Cardiac muscle cell (in vitro differentiated cells and primary cell): ENCODE measurements at regions not wholly inside any gene's neighbourhood (a gene's known extent, or its start where the extent isn't known, plus 50 kb on each side); places are given as distances from the start of the nearest gene placed in this dataset.
A peak's percentile ranks its signal among the peaks of the same experiment; 100 is the strongest.
"Not testable (repeated sequence)": the region's sequence is repeated elsewhere in the genome, so short reads cannot be mapped to it uniquely, and the experiment has no call there.

Experiments
- DNase-seq, 2 donors: peaks; one replicate each; pipeline versions ENCODE4 v3.0.0 to v3.0.0-alpha.2; 2010 to 2017; ENCODE audit warnings: low read depth in 1 of 2, low spot score in 1 of 2
- H3K27ac ChIP-seq: fragments of 200-600 bp; sonication (generic); 2 replicates; pipeline ENCODE4 v1.5.1; 2016
- H3K27me3 ChIP-seq: fragments of 200-600 bp; sonication (generic); 2 replicates; pipeline ENCODE4 v1.6.0; 2016; ENCODE audit warnings: control low read depth
- H3K36me3 ChIP-seq: fragments of 200-600 bp; sonication (generic); 2 replicates; pipeline ENCODE4 v1.5.1; 2016; ENCODE audit warnings: control low read depth
- H3K4me1 ChIP-seq: fragments of 200-600 bp; sonication (generic); 2 replicates; pipeline ENCODE4 v1.8.1; 2017; ENCODE audit warnings: low read depth, mild to moderate bottlenecking, mixed run types
- H3K4me3 ChIP-seq: fragments of 200-600 bp; sonication (generic); 2 replicates; pipeline ENCODE4 v1.5.1; 2016; ENCODE audit warnings: mild to moderate bottlenecking
- H3K9me3 ChIP-seq: fragments of 200-600 bp; sonication (generic); 2 replicates; pipeline ENCODE4 v1.5.1; 2017; ENCODE audit warnings: low read depth, mild to moderate bottlenecking, control low read depth
- TF ChIP-seq, protein P1 (sequence below): IDR thresholded peaks from 2 replicates; pipeline ENCODE4 v1.5.1; 2012; ENCODE audit warnings: low read depth, mild to moderate bottlenecking, low read length

DNA sequence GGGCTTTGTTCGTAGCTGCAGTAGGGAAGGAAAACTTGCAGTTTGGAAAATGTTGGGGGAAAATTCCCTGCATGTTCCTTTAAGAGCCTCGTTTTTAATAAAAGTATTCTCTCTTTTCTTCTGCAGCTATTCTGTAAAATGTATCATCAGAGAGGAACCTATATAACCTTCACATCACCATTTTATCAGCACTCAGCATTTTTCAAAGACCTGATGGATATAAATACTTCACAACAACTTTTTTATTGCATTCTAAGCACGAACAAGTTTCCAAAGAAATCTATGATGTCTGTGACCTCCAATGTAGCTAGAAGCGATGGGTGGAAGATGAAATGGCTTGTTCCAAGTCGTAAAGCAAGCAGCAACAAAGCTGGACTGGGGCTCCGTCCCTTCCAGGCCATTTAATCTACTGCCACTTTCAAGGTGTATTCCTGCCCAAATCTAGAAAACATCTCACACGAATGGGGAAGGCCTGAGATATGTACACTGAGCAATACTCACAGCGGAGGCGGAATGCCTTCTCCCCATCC is 84.0 kb downstream of the NSUN2 start:
- H3K4me1 ChIP-seq, result peaks cover 8% of the 10 kb centered on the region
- no peak overlapping the region for H3K27ac ChIP-seq
- no peak for DNase-seq
- no peaks in the 10 kb centered on the region for H3K36me3 ChIP-seq
- no peaks in the 10 kb centered on the region for H3K9me3 ChIP-seq
- H3K4me3 ChIP-seq, result no peak overlapping the region
- TF ChIP-seq, protein P1, sequence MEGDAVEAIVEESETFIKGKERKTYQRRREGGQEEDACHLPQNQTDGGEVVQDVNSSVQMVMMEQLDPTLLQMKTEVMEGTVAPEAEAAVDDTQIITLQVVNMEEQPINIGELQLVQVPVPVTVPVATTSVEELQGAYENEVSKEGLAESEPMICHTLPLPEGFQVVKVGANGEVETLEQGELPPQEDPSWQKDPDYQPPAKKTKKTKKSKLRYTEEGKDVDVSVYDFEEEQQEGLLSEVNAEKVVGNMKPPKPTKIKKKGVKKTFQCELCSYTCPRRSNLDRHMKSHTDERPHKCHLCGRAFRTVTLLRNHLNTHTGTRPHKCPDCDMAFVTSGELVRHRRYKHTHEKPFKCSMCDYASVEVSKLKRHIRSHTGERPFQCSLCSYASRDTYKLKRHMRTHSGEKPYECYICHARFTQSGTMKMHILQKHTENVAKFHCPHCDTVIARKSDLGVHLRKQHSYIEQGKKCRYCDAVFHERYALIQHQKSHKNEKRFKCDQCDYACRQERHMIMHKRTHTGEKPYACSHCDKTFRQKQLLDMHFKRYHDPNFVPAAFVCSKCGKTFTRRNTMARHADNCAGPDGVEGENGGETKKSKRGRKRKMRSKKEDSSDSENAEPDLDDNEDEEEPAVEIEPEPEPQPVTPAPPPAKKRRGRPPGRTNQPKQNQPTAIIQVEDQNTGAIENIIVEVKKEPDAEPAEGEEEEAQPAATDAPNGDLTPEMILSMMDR, result no peak
- H3K27me3 ChIP-seq, result no peaks in the 10 kb centered on the region

DNA sequence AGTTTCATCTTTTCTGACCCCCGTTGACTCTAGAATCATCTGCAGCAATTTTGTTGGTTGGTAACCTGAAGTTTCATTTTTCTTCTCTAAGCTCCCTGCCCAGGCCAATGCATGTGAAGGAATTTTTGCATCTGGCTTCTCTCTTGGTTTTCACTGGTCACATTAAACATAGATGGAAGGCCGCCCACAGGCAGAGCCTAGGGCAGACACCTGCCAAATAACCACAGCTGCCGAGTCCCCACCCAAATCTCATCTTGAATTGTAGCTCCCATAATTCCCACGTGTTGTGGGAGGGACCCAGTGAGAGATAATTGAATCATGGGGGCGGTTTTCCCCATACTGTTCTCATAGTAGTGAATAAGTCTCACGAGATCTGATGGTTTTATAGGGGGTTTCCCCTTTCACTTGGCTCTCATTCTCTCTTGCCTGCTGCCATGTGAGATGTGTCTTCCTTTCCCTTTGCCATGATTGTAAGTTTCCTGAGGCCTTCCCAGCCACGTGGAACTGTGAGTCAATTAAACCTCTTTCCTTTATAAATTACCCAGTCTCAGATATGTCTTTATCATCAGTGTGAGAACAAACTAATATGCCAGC is 84.8 kb downstream of the NSUN2 start:
- H3K9me3 ChIP-seq, H3K4me3 ChIP-seq, H3K27me3 ChIP-seq, H3K27ac ChIP-seq, DNase-seq, H3K36me3 ChIP-seq, H3K4me1 ChIP-seq: not testable (repeated sequence)

DNA sequence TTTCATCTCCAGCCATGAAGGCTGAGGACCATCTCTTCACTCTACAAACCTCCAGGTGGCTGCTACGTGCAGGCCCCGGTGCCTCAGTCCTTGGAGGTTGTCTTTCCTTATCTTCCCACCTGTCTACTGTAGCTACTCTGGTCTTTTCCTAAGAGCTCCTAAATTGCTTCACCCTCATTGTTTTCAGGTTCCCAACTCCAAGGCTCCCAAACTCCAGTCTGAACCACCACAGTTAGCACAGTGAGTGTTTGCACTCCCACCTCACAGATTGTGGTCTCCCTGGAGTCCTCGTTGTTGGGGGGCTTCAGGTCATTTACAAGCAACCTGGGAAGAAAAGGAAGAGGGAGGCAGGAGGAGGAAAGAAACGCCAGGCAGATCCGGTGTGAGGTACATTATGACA is 85.3 kb downstream of the NSUN2 start:
- no peak for DNase-seq
- Histone ChIP-seq H3K36me3 (no peaks in the 10 kb centered on the region), H3K4me3 (no peak overlapping the region), H3K27me3 (no peaks in the 10 kb centered on the region), H3K9me3 (no peaks in the 10 kb centered on the region), H3K4me1 (peaks cover 8% of the 10 kb centered on the region), H3K27ac (no peak overlapping the region)
- TF ChIP-seq, protein P1, result no peak

DNA sequence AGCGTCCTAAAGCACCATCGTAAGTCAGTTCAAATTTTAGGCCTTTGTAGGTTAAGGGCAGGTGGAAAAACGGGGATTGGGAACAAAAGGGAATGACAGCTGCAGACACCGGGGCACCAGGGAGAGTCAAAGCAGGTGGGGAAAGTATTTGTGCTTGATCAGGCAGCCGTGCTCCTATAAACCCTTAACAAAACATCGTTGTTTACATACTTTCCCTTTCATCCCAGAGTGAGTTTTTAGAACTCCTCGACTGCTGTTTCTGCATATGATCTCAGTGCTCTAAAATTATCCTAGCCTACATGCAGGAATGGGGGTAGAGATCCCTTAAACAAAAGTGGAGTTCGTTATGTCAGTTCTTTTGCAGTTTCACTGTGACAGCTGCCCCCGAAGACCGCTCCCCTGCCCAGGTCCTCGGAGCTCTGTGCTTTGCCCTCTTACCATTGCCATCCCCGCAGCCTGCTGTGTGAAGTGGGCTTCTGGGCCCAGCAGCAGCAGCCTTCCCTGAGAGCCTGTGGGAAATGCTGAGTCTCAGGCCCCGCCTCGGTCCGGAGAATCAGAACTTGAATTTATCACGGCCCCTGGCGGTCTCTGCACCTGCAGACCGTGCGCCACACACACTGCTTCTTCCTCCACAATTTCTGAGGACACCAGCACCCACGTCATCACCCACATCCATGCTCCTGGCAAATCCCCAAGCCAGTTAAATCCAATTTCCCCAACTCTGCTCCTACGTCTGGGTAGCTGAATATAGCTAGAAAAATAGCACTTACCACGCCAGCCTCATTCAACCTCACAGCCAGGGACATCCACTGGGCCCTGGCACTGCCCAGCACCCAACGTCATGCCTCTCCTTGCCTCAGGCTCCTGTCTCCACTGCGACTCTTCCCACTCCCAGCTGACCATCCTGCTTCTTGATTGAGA is 86.8 kb downstream of the NSUN2 start:
- Histone ChIP-seq H3K9me3 (no peaks in the 10 kb centered on the region), H3K36me3 (no peaks in the 10 kb centered on the region), H3K4me1 (peaks cover 8% of the 10 kb centered on the region), H3K4me3 (no peak overlapping the region), H3K27ac (peak overlapping the region; percentile 42), H3K27me3 (no peaks in the 10 kb centered on the region)
- TF ChIP-seq, protein P1, result no peak
- DNase-seq, result no peak

DNA sequence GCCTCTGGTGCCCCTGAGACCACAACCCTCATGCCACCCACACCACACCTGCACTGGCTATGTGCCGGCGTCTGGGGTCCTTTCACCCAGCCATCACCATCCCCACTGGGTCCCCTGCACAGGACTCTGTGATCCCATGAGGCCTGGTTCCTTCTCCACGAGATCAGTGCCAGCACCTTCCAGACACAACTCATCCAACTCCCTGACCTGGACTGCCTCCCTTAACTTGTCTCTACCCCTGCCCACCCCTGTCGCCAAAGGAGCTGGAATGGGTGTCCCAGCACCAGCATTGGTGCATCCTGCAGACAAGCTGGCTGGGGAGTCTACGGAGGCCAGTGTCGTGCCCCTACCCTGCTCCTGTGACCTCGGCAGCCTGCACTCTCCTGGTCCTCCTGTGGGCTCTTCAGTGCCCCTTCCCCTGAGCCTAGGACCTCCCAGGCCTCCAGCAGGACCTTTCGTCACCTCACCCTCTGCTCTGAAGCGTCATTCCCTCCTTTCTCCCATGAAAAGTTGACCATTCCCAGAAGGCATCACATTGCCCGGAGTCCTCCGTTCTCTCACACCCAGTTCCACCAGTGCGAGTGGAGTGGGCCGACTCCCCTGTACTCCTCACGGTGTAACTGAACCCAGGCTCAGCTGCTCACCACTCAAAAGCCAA is 87.7 kb downstream of the NSUN2 start:
- peaks cover 8% of the 10 kb centered on the region for H3K4me1 ChIP-seq
- DNase-seq, result peak in 1 of 2 donors; percentile 10
- H3K27me3 ChIP-seq, result no peaks in the 10 kb centered on the region
- H3K36me3 ChIP-seq, result no peaks in the 10 kb centered on the region
- peak overlapping the region; percentile 42 for H3K27ac ChIP-seq
- H3K9me3 ChIP-seq, result no peaks in the 10 kb centered on the region
- no peak overlapping the region for H3K4me3 ChIP-seq
- TF ChIP-seq, protein P1, result no peak
